ENCODE measurements at regions not wholly inside any gene's neighbourhood (a gene's known extent, or its start where the extent isn't known, plus 50 kb on each side); places are given as distances from the start of the nearest gene placed in this dataset.

GRCh38 chr18:24993628-24994027 lies 358.3 kb downstream of the ZNF521 start:
- DNase-seq = no peak

GRCh38 chr18:24995056-24995455 lies 356.9 kb downstream of the ZNF521 start:
- DNase-seq = no peak

GRCh38 chr18:24995755-24996154 lies 356.2 kb downstream of the ZNF521 start:
- no peak for DNase-seq

- no peak for DNase-seq
These were observed 352.2 kb downstream of the ZNF521 start for GRCh38 chr18:24999650-25000267.

GRCh38 chr18:25001803-25002202 lies 350.2 kb downstream of the ZNF521 start:
- no peak for DNase-seq

GRCh38 chr18:25005541-25006403 lies 346.2 kb downstream of the ZNF521 start:
- DNase-seq = no peak

GRCh38 chr18:25010623-25011374 lies 341.2 kb downstream of the ZNF521 start:
- DNase-seq = no peak
